MM.1S (cell line): ENCODE measurements at regions not wholly inside any gene's neighbourhood (a gene's known extent, or its start where the extent isn't known, plus 50 kb on each side); places are given as distances from the start of the nearest gene placed in this dataset.

Experiments used
- DNase-seq: peaks from one replicate; pipeline ENCODE4 v3.0.0-alpha.2; 2015
- H2AFZ ChIP-seq: fragments of 300-600 bp; sonication (generic); 2 replicates; pipeline ENCODE4 v1.6.0; 2016; ENCODE audit warnings: antibody characterized with exemption, low read length
- H3F3A ChIP-seq: fragments of 300-600 bp; sonication (generic); 2 replicates; pipeline ENCODE4 v1.6.1; 2016; ENCODE audit warnings: mild to moderate bottlenecking, antibody characterized with exemption, low read length, moderate library complexity, mixed read lengths; ENCODE audit not compliant: insufficient read depth
- H3K27ac ChIP-seq: fragments of 300-600 bp; sonication (generic); 2 replicates; pipeline ENCODE4 v1.5.1; 2016; ENCODE audit warnings: mild to moderate bottlenecking, low read length
- H3K27me3 ChIP-seq: fragments of 300-600 bp; sonication (generic); replicated peaks from 2 replicates; pipeline ENCODE4 v1.6.0; 2016; ENCODE audit warnings: low read length; ENCODE audit not compliant: insufficient read depth
- H3K36me3 ChIP-seq: fragments of 300-600 bp; sonication (generic); replicated peaks from 2 replicates; pipeline ENCODE4 v1.6.1; 2016; ENCODE audit warnings: mild to moderate bottlenecking, low read length, mixed read lengths; ENCODE audit not compliant: insufficient read depth
- H3K4me1 ChIP-seq: fragments of 300-600 bp; sonication (generic); 2 replicates; pipeline ENCODE4 v1.6.1; 2016; ENCODE audit warnings: low read length, mixed read lengths
- H3K4me2 ChIP-seq: fragments of 300-600 bp; sonication (generic); 2 replicates; pipeline ENCODE4 v1.6.0; 2016; ENCODE audit warnings: low read depth, low read length
- H3K4me3 ChIP-seq: fragments of 300-600 bp; sonication (generic); 2 replicates; pipeline ENCODE4 v1.5.1; 2016; ENCODE audit warnings: low read length, mixed read lengths
- H3K79me2 ChIP-seq: fragments of 300-600 bp; sonication (generic); 2 replicates; pipeline ENCODE4 v1.6.1; 2016; ENCODE audit warnings: mixed run types, low read length, mixed read lengths
- H3K9ac ChIP-seq: fragments of 300-600 bp; sonication (generic); 2 replicates; pipeline ENCODE4 v1.6.1; 2016; ENCODE audit warnings: low read length, mixed read lengths
- H3K9me2 ChIP-seq: fragments of 300-600 bp; sonication (generic); replicated peaks from 2 replicates; pipeline ENCODE4 v1.6.1; 2016; ENCODE audit warnings: mild to moderate bottlenecking, low read length, mixed read lengths; ENCODE audit not compliant: insufficient read depth
- H3K9me3 ChIP-seq: fragments of 300-600 bp; sonication (generic); replicated peaks from 2 replicates; pipeline ENCODE4 v1.6.1; 2016; ENCODE audit warnings: mild to moderate bottlenecking, low read length, mixed read lengths; ENCODE audit not compliant: insufficient read depth
- H4K20me1 ChIP-seq: fragments of 300-600 bp; sonication (generic); 2 replicates; pipeline ENCODE4 v1.6.1; 2016; ENCODE audit warnings: mild to moderate bottlenecking, low read length, moderate library complexity, mixed read lengths; ENCODE audit not compliant: insufficient read depth
- CTCF ChIP-seq: fragments of 300-600 bp; sonication (generic); IDR thresholded peaks from 2 replicates; pipeline ENCODE4 v1.5.1; 2016; ENCODE audit warnings: antibody characterized with exemption, low read length, mixed read lengths
- EZH2 ChIP-seq: fragments of 300-600 bp; sonication (generic); optimal IDR thresholded peaks from 2 replicates; pipeline ENCODE3; 2017; ENCODE audit warnings: low read depth, mild to moderate bottlenecking, antibody characterized with exemption, low read length, mixed read lengths
- EZH2phosphoT487 ChIP-seq: fragments of 300-600 bp; sonication (generic); IDR thresholded peaks from 2 replicates; pipeline ENCODE4 v1.6.1; 2018; ENCODE audit warnings: antibody characterized with exemption, low read length

- Histone ChIP-seq H3K4me3 (no peak overlapping the region), H3K27me3 (no peaks in the 10 kb centered on the region), H3F3A (no peaks in the 10 kb centered on the region), H3K9me2 (no peaks in the 10 kb centered on the region), H4K20me1 (no peaks in the 10 kb centered on the region), H3K4me2 (no peak overlapping the region), H3K27ac (no peak overlapping the region), H3K36me3 (no peaks in the 10 kb centered on the region), H2AFZ (no peak overlapping the region), H3K9ac (no peak overlapping the region), H3K79me2 (no peaks in the 10 kb centered on the region), H3K9me3 (no peaks in the 10 kb centered on the region), H3K4me1 (no peaks in the 10 kb centered on the region)
- TF ChIP-seq EZH2phosphoT487 (no peak), CTCF (no peak), EZH2 (no peak)
- DNase-seq: no peak
Observed at GRCh38 chr9:88218726-88219125, 80.5 kb upstream of the SPATA31C2 start.

- H3K9ac ChIP-seq: no peak overlapping the region
- H3K79me2 ChIP-seq: no peaks in the 10 kb centered on the region
- H3K9me3 ChIP-seq: no peaks in the 10 kb centered on the region
- no peaks in the 10 kb centered on the region for H3F3A ChIP-seq
- TF ChIP-seq EZH2phosphoT487 (no peak), EZH2 (no peak), CTCF (no peak)
- H3K4me3 ChIP-seq: no peak overlapping the region
- no peak overlapping the region for H3K27ac ChIP-seq
- H4K20me1 ChIP-seq: no peaks in the 10 kb centered on the region
- H3K9me2 ChIP-seq: no peaks in the 10 kb centered on the region
- no peaks in the 10 kb centered on the region for H3K27me3 ChIP-seq
- no peak overlapping the region for H2AFZ ChIP-seq
- H3K4me1 ChIP-seq: no peaks in the 10 kb centered on the region
- H3K4me2 ChIP-seq: no peak overlapping the region
- DNase-seq: no peak
- H3K36me3 ChIP-seq: no peaks in the 10 kb centered on the region
Observed at GRCh38 chr9:88216126-88216995, 78.1 kb upstream of the SPATA31C2 start.

- TF ChIP-seq EZH2: no peak
- no peak overlapping the region for H3K4me2 ChIP-seq
- no peaks in the 10 kb centered on the region for H3K27me3 ChIP-seq
- no peaks in the 10 kb centered on the region for H3K79me2 ChIP-seq
- no peak overlapping the region for H3K27ac ChIP-seq
- no peaks in the 10 kb centered on the region for H3K36me3 ChIP-seq
- H3K9me2 ChIP-seq: no peaks in the 10 kb centered on the region
- H2AFZ ChIP-seq: no peak overlapping the region
- no peaks in the 10 kb centered on the region for H3K4me1 ChIP-seq
- DNase-seq: no peak
- no peak overlapping the region for H3K9ac ChIP-seq
- H4K20me1 ChIP-seq: no peaks in the 10 kb centered on the region
- no peak overlapping the region for H3K4me3 ChIP-seq
- no peaks in the 10 kb centered on the region for H3K9me3 ChIP-seq
- no peaks in the 10 kb centered on the region for H3F3A ChIP-seq
Observed at GRCh38 chr9:88215196-88216125, 77.2 kb upstream of the SPATA31C2 start.
